ENCODE measurements at regions not wholly inside any gene's neighbourhood (a gene's known extent, or its start where the extent isn't known, plus 50 kb on each side); places are given as distances from the start of the nearest gene placed in this dataset.

DNA sequence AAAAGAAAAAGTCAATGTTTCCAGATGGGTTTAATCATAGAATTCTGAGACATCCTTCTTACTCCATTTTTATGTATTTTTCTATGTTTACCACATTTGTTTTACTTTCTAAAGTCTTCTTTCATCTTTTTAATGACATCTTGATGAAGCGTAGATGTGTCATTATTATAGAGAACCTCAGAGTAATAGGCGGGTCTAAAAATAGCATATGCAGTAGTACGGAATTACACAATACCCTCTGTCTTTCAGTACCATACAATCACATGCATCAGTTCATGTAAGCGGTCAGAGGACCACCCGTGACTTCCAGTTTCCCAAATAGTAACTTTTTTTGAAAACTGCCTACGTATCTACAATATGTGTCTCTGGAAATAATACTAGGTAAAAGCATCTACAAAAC, 224.0 kb downstream of the PLOD2 start:
- TF ChIP-seq, protein P1, sequence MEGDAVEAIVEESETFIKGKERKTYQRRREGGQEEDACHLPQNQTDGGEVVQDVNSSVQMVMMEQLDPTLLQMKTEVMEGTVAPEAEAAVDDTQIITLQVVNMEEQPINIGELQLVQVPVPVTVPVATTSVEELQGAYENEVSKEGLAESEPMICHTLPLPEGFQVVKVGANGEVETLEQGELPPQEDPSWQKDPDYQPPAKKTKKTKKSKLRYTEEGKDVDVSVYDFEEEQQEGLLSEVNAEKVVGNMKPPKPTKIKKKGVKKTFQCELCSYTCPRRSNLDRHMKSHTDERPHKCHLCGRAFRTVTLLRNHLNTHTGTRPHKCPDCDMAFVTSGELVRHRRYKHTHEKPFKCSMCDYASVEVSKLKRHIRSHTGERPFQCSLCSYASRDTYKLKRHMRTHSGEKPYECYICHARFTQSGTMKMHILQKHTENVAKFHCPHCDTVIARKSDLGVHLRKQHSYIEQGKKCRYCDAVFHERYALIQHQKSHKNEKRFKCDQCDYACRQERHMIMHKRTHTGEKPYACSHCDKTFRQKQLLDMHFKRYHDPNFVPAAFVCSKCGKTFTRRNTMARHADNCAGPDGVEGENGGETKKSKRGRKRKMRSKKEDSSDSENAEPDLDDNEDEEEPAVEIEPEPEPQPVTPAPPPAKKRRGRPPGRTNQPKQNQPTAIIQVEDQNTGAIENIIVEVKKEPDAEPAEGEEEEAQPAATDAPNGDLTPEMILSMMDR (IDR thresholded peaks at IDR 0.05; ENCODE audit: extremely low read depth, missing control alignments), result no peak
- no peak for DNase-seq (ENCODE audit: low spot score)

DNA sequence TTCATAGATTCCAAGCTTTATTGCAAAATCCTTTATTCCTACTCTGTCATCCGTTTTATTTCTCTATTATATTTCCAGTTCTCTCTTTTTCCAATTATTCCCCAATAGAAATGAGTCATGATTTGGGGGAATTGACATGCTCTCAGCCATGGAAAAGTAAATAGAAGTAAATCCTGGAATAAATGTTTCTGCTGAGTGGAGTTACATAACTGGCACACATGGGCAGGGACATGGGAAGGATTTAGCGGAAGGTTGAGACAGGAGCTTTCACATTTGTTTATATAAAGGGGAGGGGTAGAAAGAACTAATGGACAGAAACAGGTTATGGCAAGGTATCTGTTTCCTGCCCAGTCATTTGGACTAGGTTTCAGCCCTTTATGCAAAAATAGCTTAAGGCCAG, 221.6 kb downstream of the PLOD2 start:
- DNase-seq (ENCODE audit: low spot score), result no peak
- TF ChIP-seq, protein P1 (IDR thresholded peaks at IDR 0.05; ENCODE audit: extremely low read depth, missing control alignments), result no peak

DNA sequence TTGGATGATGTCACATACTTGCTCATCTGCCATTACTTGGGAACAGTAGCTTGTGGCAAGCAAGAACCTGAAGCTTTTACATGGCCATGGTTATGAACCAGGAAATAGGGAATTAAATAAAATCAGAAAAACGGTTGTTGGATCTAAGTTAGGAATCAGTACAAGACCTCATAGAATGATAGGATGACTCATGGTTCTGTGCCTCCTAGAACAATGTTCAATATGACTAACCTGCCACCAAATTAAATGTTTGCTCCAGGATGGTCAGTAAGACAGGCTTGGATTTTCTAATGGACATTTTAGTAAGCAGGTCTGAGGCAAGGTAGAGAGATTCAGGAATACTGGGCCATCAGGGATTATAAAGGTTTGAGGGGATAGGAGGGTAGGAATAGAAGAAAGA, 218.9 kb downstream of the PLOD2 start:
- no peak for DNase-seq (ENCODE audit: low spot score)

DNA sequence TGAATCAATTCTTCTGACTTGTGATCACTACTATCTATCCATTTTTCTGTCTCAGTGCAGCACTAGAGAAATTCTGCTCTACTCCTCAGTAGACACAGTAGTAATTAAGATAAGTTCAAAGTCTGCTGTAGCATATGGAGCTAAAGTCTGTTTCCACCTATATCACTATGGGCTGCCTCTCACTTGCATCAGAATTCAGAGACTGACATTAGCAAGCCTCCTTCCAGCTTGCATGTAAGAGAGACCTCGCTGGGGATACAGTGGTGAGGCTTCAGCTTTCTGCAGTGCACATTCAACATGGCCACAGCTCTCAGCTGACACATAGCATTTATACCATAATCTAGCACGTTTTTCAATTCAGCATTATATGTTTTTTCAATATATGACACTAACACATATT, 217.0 kb downstream of the PLOD2 start:
- TF ChIP-seq, protein P1 (IDR thresholded peaks at IDR 0.05; ENCODE audit: extremely low read depth, missing control alignments), result no peak
- DNase-seq (ENCODE audit: low spot score), result no peak

More for the DNA sequence above, 218.9 kb downstream of the PLOD2 start:
- TF ChIP-seq, protein P1 (IDR thresholded peaks at IDR 0.05; ENCODE audit: extremely low read depth, missing control alignments), result no peak

DNA sequence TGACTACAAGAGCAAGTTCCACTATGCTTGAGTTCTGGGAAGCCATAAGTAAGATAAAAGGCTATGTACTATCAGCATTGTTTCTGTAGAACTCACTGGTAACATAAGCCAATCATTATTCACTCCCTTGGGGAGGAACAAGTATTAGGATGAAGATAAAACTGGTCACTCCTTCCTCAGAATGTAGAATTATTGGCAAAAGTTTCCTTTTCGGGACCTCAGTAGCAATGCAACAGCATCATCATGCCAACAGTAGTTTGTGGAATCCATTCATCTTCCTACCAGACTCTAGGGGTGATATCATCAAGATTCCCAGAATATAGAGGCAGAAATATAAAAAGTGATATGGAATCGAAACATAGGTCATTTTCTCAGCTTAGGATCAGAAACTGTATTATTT, 209.5 kb downstream of the PLOD2 start:
- no peak for DNase-seq (ENCODE audit: low spot score)

DNA sequence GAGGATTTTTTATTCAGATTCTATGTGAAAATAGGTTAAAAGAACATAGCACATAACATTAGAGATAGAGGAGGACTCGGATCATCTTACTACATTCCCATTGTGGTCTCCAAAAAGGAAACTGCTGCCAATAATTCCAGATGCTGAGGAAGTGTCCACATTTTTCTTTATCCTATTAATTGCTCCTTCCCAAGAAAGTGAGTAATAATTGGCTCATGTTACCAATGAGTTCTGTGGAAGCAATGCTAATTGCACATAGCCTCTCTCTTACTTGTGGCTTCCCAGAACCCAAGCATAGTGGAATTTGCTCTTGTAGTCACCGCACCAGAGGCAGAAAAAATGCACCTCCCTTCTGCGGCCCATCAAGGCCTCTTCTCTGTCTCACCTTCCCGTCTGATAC, 208.4 kb downstream of the PLOD2 start:
- DNase-seq (ENCODE audit: low spot score), result no peak
- TF ChIP-seq, protein P1 (IDR thresholded peaks at IDR 0.05; ENCODE audit: extremely low read depth, missing control alignments), result no peak

More for the DNA sequence above, 209.5 kb downstream of the PLOD2 start:
- TF ChIP-seq, protein P1 (IDR thresholded peaks at IDR 0.05; ENCODE audit: extremely low read depth, missing control alignments), result no peak

DNA sequence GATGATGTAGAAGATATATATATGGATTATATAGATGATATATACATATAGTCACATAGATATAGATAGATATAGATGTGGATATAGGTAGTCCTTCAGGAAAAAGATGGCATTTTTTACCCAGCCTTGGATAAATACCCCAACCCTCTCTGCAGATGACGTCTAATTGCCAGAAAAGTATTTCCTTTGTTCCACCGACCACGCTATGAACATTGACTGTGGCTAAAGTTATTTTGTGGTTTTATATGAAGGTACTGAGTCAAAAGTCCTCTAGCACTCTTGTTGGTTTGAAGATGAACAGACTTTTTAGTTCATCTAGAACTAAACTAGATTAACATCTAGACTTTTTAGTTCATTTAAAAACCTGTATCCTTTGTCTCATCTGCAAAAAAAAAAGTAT, 207.7 kb downstream of the PLOD2 start:
- TF ChIP-seq, protein P1 (IDR thresholded peaks at IDR 0.05; ENCODE audit: extremely low read depth, missing control alignments), result no peak
- DNase-seq (ENCODE audit: low spot score), result no peak
